ENCODE measurements at regions not wholly inside any gene's neighbourhood (a gene's known extent, or its start where the extent isn't known, plus 50 kb on each side); places are given as distances from the start of the nearest gene placed in this dataset.

GRCh38 chr5:102018690-102019089 lies 277.4 kb downstream of the SLCO4C1 start:
- no peaks in the 10 kb centered on the region for H3K36me3 ChIP-seq (ENCODE audit: control insufficient read depth in 4 of 4, insufficient read depth in 3 of 4, low read depth in 1 of 4, low read length in 3 of 4)
- H3K9ac ChIP-seq (ENCODE audit: low read depth in 1 of 2, low read length in 2 of 2) = no peak overlapping the region
- WGBS = 84% methylated on average over 8 of the region's 8 CpGs
- no peaks in the 10 kb centered on the region for H3K27me3 ChIP-seq (ENCODE audit: control insufficient read depth in 4 of 4, insufficient read depth in 4 of 4, low read length in 3 of 4)
- no peak overlapping the region for H3K4me3 ChIP-seq (ENCODE audit: low read depth in 1 of 3, low read length in 3 of 3)
- H3K9me3 ChIP-seq (ENCODE audit: control insufficient read depth in 4 of 4, low read length in 3 of 4) = no peaks in the 10 kb centered on the region
- DNase-seq (ENCODE audit: low spot score) = no peak
- TF ChIP-seq HNF4G (IDR thresholded peaks at IDR 0.05) (no peak), HNF4A (conservative IDR thresholded peaks at IDR 0.05) (no peak), REST (IDR thresholded peaks at IDR 0.05) (no peak), YY1 (IDR thresholded peaks at IDR 0.05) (no peak), GABPA (IDR thresholded peaks at IDR 0.05 in 1 of 2, conservative IDR thresholded peaks at IDR 0.05 in 1 of 2) (no peak), RAD21 (IDR thresholded peaks at IDR 0.05) (no peak), ATF3 (IDR thresholded peaks at IDR 0.05) (no peak), RXRA (IDR thresholded peaks at IDR 0.05) (no peak), ZBTB33 (IDR thresholded peaks at IDR 0.05) (no peak), SP1 (IDR thresholded peaks at IDR 0.05) (no peak), NR2F2 (IDR thresholded peaks at IDR 0.05) (no peak), FOXA1 (IDR thresholded peaks at IDR 0.05) (no peak)
- TF ChIP-seq, protein P1, sequence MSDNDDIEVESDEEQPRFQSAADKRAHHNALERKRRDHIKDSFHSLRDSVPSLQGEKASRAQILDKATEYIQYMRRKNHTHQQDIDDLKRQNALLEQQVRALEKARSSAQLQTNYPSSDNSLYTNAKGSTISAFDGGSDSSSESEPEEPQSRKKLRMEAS (IDR thresholded peaks at IDR 0.05) = no peak
- no peaks in the 10 kb centered on the region for H3K4me1 ChIP-seq (ENCODE audit: control insufficient read depth in 4 of 4, insufficient read depth in 4 of 4, low read length in 3 of 4)
- H3K27ac ChIP-seq (ENCODE audit: low read depth in 1 of 2, low read length in 2 of 2) = no peak overlapping the region

GRCh38 chr5:102018279-102018678 lies 277.8 kb downstream of the SLCO4C1 start:
- WGBS = 69% methylated on average over 7 of the region's 7 CpGs
- no peaks in the 10 kb centered on the region for H3K27me3 ChIP-seq (ENCODE audit: control insufficient read depth in 4 of 4, insufficient read depth in 4 of 4, low read length in 3 of 4)
- no peak for DNase-seq (ENCODE audit: low spot score)
- no peak for TF ChIP-seq TAF1 (conservative IDR thresholded peaks at IDR 0.05)
- TF ChIP-seq RXRA (IDR thresholded peaks at IDR 0.05) = no peak
- TF ChIP-seq YY1 (IDR thresholded peaks at IDR 0.05) = no peak
- TF ChIP-seq FOXA2 (IDR thresholded peaks at IDR 0.05) = no peak
- no peak for TF ChIP-seq EGR1 (IDR thresholded peaks at IDR 0.05; ENCODE audit: low read depth in 2 of 2)
- TF ChIP-seq RAD21 (IDR thresholded peaks at IDR 0.05) = no peak
- TF ChIP-seq JUND (IDR thresholded peaks at IDR 0.05) = no peak
- TF ChIP-seq GABPA (IDR thresholded peaks at IDR 0.05 in 1 of 2, conservative IDR thresholded peaks at IDR 0.05 in 1 of 2) = no peak
- no peak for TF ChIP-seq HNF4A (conservative IDR thresholded peaks at IDR 0.05)
- TF ChIP-seq, protein P1 (IDR thresholded peaks at IDR 0.05) = no peak
- no peak for TF ChIP-seq NR2F2 (IDR thresholded peaks at IDR 0.05)
- no peak for TF ChIP-seq ZBTB33 (IDR thresholded peaks at IDR 0.05)
- no peak for TF ChIP-seq HNF4G (IDR thresholded peaks at IDR 0.05)
- no peak for TF ChIP-seq REST (IDR thresholded peaks at IDR 0.05)
- TF ChIP-seq FOXA1 (IDR thresholded peaks at IDR 0.05) = no peak
- TF ChIP-seq ATF3 (IDR thresholded peaks at IDR 0.05) = no peak
- TF ChIP-seq SP1 (IDR thresholded peaks at IDR 0.05) = no peak

More at GRCh38 chr5:102018279-102018678, 277.8 kb downstream of the SLCO4C1 start:
- no peaks in the 10 kb centered on the region for H3K9me3 ChIP-seq (ENCODE audit: control insufficient read depth in 4 of 4, low read length in 3 of 4)
- no peaks in the 10 kb centered on the region for H3K36me3 ChIP-seq (ENCODE audit: control insufficient read depth in 4 of 4, insufficient read depth in 3 of 4, low read depth in 1 of 4, low read length in 3 of 4)
- no peak overlapping the region for H3K27ac ChIP-seq (ENCODE audit: low read depth in 1 of 2, low read length in 2 of 2)
- H3K9ac ChIP-seq (ENCODE audit: low read depth in 1 of 2, low read length in 2 of 2) = no peak overlapping the region
- H3K4me3 ChIP-seq (ENCODE audit: low read depth in 1 of 3, low read length in 3 of 3) = no peak overlapping the region
- no peaks in the 10 kb centered on the region for H3K4me1 ChIP-seq (ENCODE audit: control insufficient read depth in 4 of 4, insufficient read depth in 4 of 4, low read length in 3 of 4)

Measured in liver (tissue), 7 donors.